D341Med (cell line): ENCODE measurements at regions not wholly inside any gene's neighbourhood (a gene's known extent, or its start where the extent isn't known, plus 50 kb on each side); places are given as distances from the start of the nearest gene placed in this dataset.

Source experiments
- DNase-seq: peaks from one replicate; pipeline ENCODE4 v3.0.0; 2012; ENCODE audit warnings: low spot score

- DNase-seq, result no peak
Measured at GRCh38 chr13:56909896-56910600, 230.7 kb upstream of the PRR20A start.

GRCh38 chr13:56917966-56918365 is 222.8 kb upstream of the PRR20A start:
- no peak for DNase-seq

- no peak for DNase-seq
Measured at GRCh38 chr13:56923626-56924140, 217.0 kb upstream of the PRR20A start.

- DNase-seq, result no peak
Measured at GRCh38 chr13:56924401-56924800, 216.3 kb upstream of the PRR20A start.

- no peak for DNase-seq
Measured at GRCh38 chr13:56932104-56932503, 208.6 kb upstream of the PRR20A start.

GRCh38 chr13:56953965-56954364 is 186.8 kb upstream of the PRR20A start:
- DNase-seq, result no peak

GRCh38 chr13:56975647-56976046 is 165.1 kb upstream of the PRR20A start:
- DNase-seq, result no peak

- DNase-seq, result no peak
Measured at GRCh38 chr13:56980856-56981255, 159.9 kb upstream of the PRR20A start.

GRCh38 chr13:56986121-56986520 is 154.6 kb upstream of the PRR20A start:
- no peak for DNase-seq

GRCh38 chr13:56988543-56988942 is 152.2 kb upstream of the PRR20A start:
- DNase-seq, result no peak

GRCh38 chr13:57003682-57004081 is 137.0 kb upstream of the PRR20A start:
- no peak for DNase-seq

- DNase-seq, result no peak
Measured at GRCh38 chr13:57017357-57017756, 123.4 kb upstream of the PRR20A start.

- no peak for DNase-seq
Measured at GRCh38 chr13:57018915-57019314, 121.8 kb upstream of the PRR20A start.

- no peak for DNase-seq
Measured at GRCh38 chr13:57030671-57031070, 110.0 kb upstream of the PRR20A start.

- DNase-seq, result no peak
Measured at GRCh38 chr13:57036290-57036689, 104.4 kb upstream of the PRR20A start.

GRCh38 chr13:57044910-57045309 is 95.8 kb upstream of the PRR20A start:
- DNase-seq, result no peak

GRCh38 chr13:57045826-57046546 is 94.7 kb upstream of the PRR20A start:
- DNase-seq, result no peak

- DNase-seq, result peak; percentile 69
Measured at GRCh38 chr13:57056601-57057180, 84.0 kb upstream of the PRR20A start.

GRCh38 chr13:57063007-57063406 is 77.7 kb upstream of the PRR20A start:
- DNase-seq, result peak; percentile 15

- no peak for DNase-seq
Measured at GRCh38 chr13:57073983-57074382, 66.7 kb upstream of the PRR20A start.

GRCh38 chr13:57075588-57075987 is 65.1 kb upstream of the PRR20A start:
- no peak for DNase-seq

GRCh38 chr13:57087006-57087405 is 53.7 kb upstream of the PRR20A start:
- no peak for DNase-seq
